Loucy (cell line): ENCODE measurements at regions not wholly inside any gene's neighbourhood (a gene's known extent, or its start where the extent isn't known, plus 50 kb on each side); places are given as distances from the start of the nearest gene placed in this dataset.

Experiments
- CTCF ChIP-seq: fragments of 200-600 bp; sonication (generic); conservative IDR thresholded peaks from 2 replicates; pipeline ENCODE4 v1.5.1; 2014; ENCODE audit warnings: mild to moderate bottlenecking, antibody characterized with exemption, low read length
- EZH2phosphoT487 ChIP-seq: fragments of 200-600 bp; IDR thresholded peaks from 2 replicates; pipeline ENCODE4 v1.6.1; 2018; ENCODE audit warnings: antibody characterized with exemption, mild to moderate bottlenecking, moderate library complexity, borderline replicate concordance

- no peak for TF ChIP-seq CTCF
- no peak for TF ChIP-seq EZH2phosphoT487
These were observed 75.9 kb downstream of the NAA11 start for GRCh38 chr4:79249881-79250503.
